H9 (cell line): ENCODE measurements at regions not wholly inside any gene's neighbourhood (a gene's known extent, or its start where the extent isn't known, plus 50 kb on each side); places are given as distances from the start of the nearest gene placed in this dataset.
"Not testable (repeated sequence)": the region's sequence is repeated elsewhere in the genome, so short reads cannot be mapped to it uniquely, and the experiment has no call there.

Experiments
- DNase-seq: peaks from one replicate; pipeline ENCODE4 v3.0.0-alpha.2; 2017
- H2AFZ ChIP-seq: one replicate; pipeline ENCODE4 v1.6.1; 2013; ENCODE audit warnings: mild to moderate bottlenecking, low read length, control low read depth, moderate library complexity
- H2AK5ac ChIP-seq: 2 replicates; pipeline ENCODE4 v1.6.1; 2013; ENCODE audit warnings: low read length, control low read depth, mixed read lengths; ENCODE audit not compliant: insufficient read length
- H2BK120ac ChIP-seq: one replicate; pipeline ENCODE4 v1.6.1; 2013; ENCODE audit warnings: low read depth, mild to moderate bottlenecking, low read length, control low read depth, inconsistent platforms; ENCODE audit not compliant: poor library complexity, severe bottlenecking
- H2BK12ac ChIP-seq: 2 replicates; pipeline ENCODE4 v1.6.1; 2013; ENCODE audit warnings: low read length, control low read depth, mixed read lengths, low read depth; ENCODE audit not compliant: insufficient read length
- H2BK15ac ChIP-seq: 2 replicates; pipeline ENCODE4 v1.6.1; 2013; ENCODE audit warnings: low read depth, low read length, control low read depth
- H2BK20ac ChIP-seq: one replicate; pipeline ENCODE4 v1.6.1; 2013; ENCODE audit warnings: low read depth, mild to moderate bottlenecking, low read length, control low read depth, inconsistent platforms; ENCODE audit not compliant: poor library complexity, severe bottlenecking
- H2BK5ac ChIP-seq: 2 replicates; pipeline ENCODE4 v1.6.1; 2013; ENCODE audit warnings: low read length, control low read depth, mixed read lengths; ENCODE audit not compliant: insufficient read length
- H3K14ac ChIP-seq: 2 replicates; pipeline ENCODE4 v1.6.1; 2013; ENCODE audit warnings: low read length, control low read depth; ENCODE audit not compliant: insufficient read depth
- H3K18ac ChIP-seq: 2 replicates; pipeline ENCODE4 v1.6.1; 2013; ENCODE audit warnings: low read depth, mild to moderate bottlenecking, mixed read lengths, low read length, control low read depth; ENCODE audit not compliant: insufficient read length
- H3K23ac ChIP-seq: 2 replicates; pipeline ENCODE4 v1.6.1; 2013; ENCODE audit warnings: low read length, control low read depth, mixed read lengths, low read depth; ENCODE audit not compliant: insufficient read length
- H3K23me2 ChIP-seq: 2 replicates; pipeline ENCODE4 v1.6.1; 2013; ENCODE audit warnings: low read depth, mild to moderate bottlenecking, mixed read lengths, low read length, control low read depth; ENCODE audit not compliant: insufficient read length, poor library complexity, severe bottlenecking
- H3K27ac ChIP-seq: 2 replicates; pipeline ENCODE4 v1.5.1; 2013; ENCODE audit warnings: low read length, control low read depth, mixed read lengths, low read depth; ENCODE audit not compliant: insufficient read length
- H3K27me3 ChIP-seq: 2 replicates; pipeline ENCODE4 v1.6.1; 2013; ENCODE audit warnings: low read length, control low read depth, inconsistent platforms; ENCODE audit not compliant: insufficient read depth
- H3K4ac ChIP-seq: 2 replicates; pipeline ENCODE4 v1.6.1; 2013; ENCODE audit warnings: low read depth, mild to moderate bottlenecking, control low read depth, inconsistent platforms, low read length, moderate library complexity
- H3K4me1 ChIP-seq: 2 replicates; pipeline ENCODE4 v1.6.1; 2013; ENCODE audit warnings: low read length, control low read depth, inconsistent platforms; ENCODE audit not compliant: insufficient read depth
- H3K4me2 ChIP-seq: 2 replicates; pipeline ENCODE4 v1.6.1; 2013; ENCODE audit warnings: low read length, control low read depth, mixed read lengths; ENCODE audit not compliant: insufficient read length, insufficient read depth
- H3K56ac ChIP-seq: 2 replicates; pipeline ENCODE4 v1.6.1; 2013; ENCODE audit warnings: low read depth, mild to moderate bottlenecking, mixed read lengths, low read length, control low read depth; ENCODE audit not compliant: insufficient read length
- H3K79me1 ChIP-seq: 2 replicates; pipeline ENCODE4 v1.6.1; 2013; ENCODE audit warnings: low read depth, mild to moderate bottlenecking, moderate library complexity, low read length, control low read depth, inconsistent platforms; ENCODE audit not compliant: insufficient read depth, poor library complexity, severe bottlenecking
- H3K79me2 ChIP-seq: 2 replicates; pipeline ENCODE4 v1.6.1; 2013; ENCODE audit warnings: low read length, control low read depth, inconsistent platforms; ENCODE audit not compliant: insufficient read depth
- H3K9ac ChIP-seq: 2 replicates; pipeline ENCODE4 v1.6.1; 2013; ENCODE audit warnings: low read length, control low read depth, mixed read lengths; ENCODE audit not compliant: insufficient read length; ENCODE audit errors: extremely low read depth
- H3K9me3 ChIP-seq: one replicate; pipeline ENCODE4 v1.6.1; 2013; ENCODE audit warnings: low read depth, low read length, inconsistent platforms; ENCODE audit not compliant: control insufficient read depth
- H3T11ph ChIP-seq: one replicate; pipeline ENCODE4 v1.6.1; 2013; ENCODE audit warnings: mild to moderate bottlenecking, low read length, control low read depth, inconsistent platforms
- H4K20me1 ChIP-seq: one replicate; pipeline ENCODE4 v1.6.1; 2013; ENCODE audit not compliant: control insufficient read depth, insufficient read length, insufficient read depth
- H4K5ac ChIP-seq: 2 replicates; pipeline ENCODE4 v1.6.1; 2013; ENCODE audit warnings: low read depth, mild to moderate bottlenecking, mixed read lengths, low read length, control low read depth; ENCODE audit not compliant: insufficient read length
- H4K8ac ChIP-seq: replicated peaks from 2 replicates; pipeline ENCODE4 v1.6.1; 2013; ENCODE audit warnings: low read length, control low read depth, mixed read lengths, low read depth; ENCODE audit not compliant: insufficient read length
- H4K91ac ChIP-seq: 2 replicates; pipeline ENCODE4 v1.6.1; 2013; ENCODE audit warnings: low read depth, mild to moderate bottlenecking, moderate library complexity, mixed read lengths, low read length, control low read depth; ENCODE audit not compliant: insufficient read length
- H3K27ac Mint-ChIP-seq, 3 experiments: 2 replicates in 2 of 3; 3 replicates in 1 of 3; pipeline ENCODE4 v1.8.0; 2020 to 2021; ENCODE audit warnings: mixed read lengths in 3 of 3, mild to moderate bottlenecking in 1 of 3, moderate library complexity in 1 of 3
- H3K27me3 Mint-ChIP-seq: 2 replicates; pipeline ENCODE4 v1.8.0; 2021; ENCODE audit warnings: low read depth, mild to moderate bottlenecking, moderate library complexity, mixed read lengths
- H3K36me3 Mint-ChIP-seq, 3 experiments: 2 replicates in 2 of 3; 3 replicates in 1 of 3; pipeline ENCODE4 v1.8.0; 2020 to 2021; ENCODE audit warnings: low read depth in 3 of 3, mixed read lengths in 3 of 3; ENCODE audit not compliant: insufficient read depth in 1 of 3
- H3K4me1 Mint-ChIP-seq, 2 experiments: 2 replicates each; pipeline ENCODE4 v1.8.0; 2020; ENCODE audit warnings: mixed read lengths in 2 of 2
- H3K4me3 Mint-ChIP-seq, 2 experiments: 2 replicates in 1 of 2; 3 replicates in 1 of 2; pipeline ENCODE4 v1.8.0; 2020 to 2021; ENCODE audit warnings: mild to moderate bottlenecking in 2 of 2, mixed read lengths in 2 of 2, moderate library complexity in 1 of 2
- H3K9me3 Mint-ChIP-seq, 2 experiments: 2 replicates in 1 of 2; 3 replicates in 1 of 2; pipeline ENCODE4 v1.8.0; 2020; ENCODE audit warnings: mild to moderate bottlenecking in 2 of 2, mixed read lengths in 2 of 2, moderate library complexity in 1 of 2
- WGBS: extraction: QIAGEN DNeasy Blood & Tissue Kit; methylation state at CpG from one replicate; pipeline ENCODE4 v1.1.7; 2013; ENCODE audit warnings: missing lambda C conversion rate, low lambda C conversion rate, mixed read lengths; ENCODE audit not compliant: insufficient read length; ENCODE audit errors: extremely low coverage; 5-methylcytosine and 5-hydroxymethylcytosine counted together
- TF ChIP-seq, protein P1 (sequence below): fragments of 200-600 bp; sonication (generic); conservative IDR thresholded peaks from 3 replicates; pipeline ENCODE4 v1.8.0; 2021; ENCODE audit warnings: antibody characterized with exemption, mild to moderate bottlenecking

DNA sequence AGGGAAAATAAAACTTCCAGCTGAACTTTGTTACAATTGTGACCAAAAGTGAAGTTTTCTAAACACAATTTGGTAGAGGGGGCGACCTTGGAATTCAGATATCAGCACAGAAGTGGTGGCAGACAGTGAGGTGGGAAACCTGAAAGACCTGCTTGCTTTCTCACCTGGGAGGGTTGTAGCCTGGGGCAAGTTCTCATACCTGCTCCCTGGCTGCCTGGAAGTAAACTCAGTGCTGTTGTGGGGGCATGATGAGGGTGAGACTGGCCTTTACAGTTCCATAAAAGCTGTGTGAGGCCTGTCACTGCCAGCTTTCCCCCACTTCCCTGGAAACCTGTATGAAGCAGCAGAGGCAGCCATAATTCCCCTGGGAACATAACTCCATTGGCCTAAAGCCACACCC is 1180.2 kb downstream of the FAM133A start:
- Histone ChIP-seq H4K20me1 (no peaks in the 10 kb centered on the region), H2AFZ (no peak overlapping the region), H3K79me2 (no peaks in the 10 kb centered on the region), H3K18ac (no peak overlapping the region), H2BK15ac (no peak overlapping the region), H4K91ac (no peak overlapping the region), H3K27me3 (no peaks in the 10 kb centered on the region), H3K9ac (no peak overlapping the region), H3K4ac (no peak overlapping the region), H3K27ac (no peak overlapping the region), H3K4me1 (no peaks in the 10 kb centered on the region; the same call in 1 of the 2 replicates), H3K23me2 (no peaks in the 10 kb centered on the region), H3K9me3 (no peaks in the 10 kb centered on the region), H3K56ac (no peak overlapping the region), H2BK20ac (no peak overlapping the region), H2BK120ac (no peak overlapping the region), H2AK5ac (no peak overlapping the region), H3K14ac (no peak overlapping the region), H4K8ac (no peak overlapping the region), H3K4me2 (no peak overlapping the region), H3T11ph (no peak overlapping the region), H4K5ac (no peak overlapping the region), H2BK5ac (no peak overlapping the region), H2BK12ac (no peak overlapping the region), H3K79me1 (no peaks in the 10 kb centered on the region), H3K23ac (no peak overlapping the region)
- peaks cover 7 to 22% of the 10 kb centered on the region in 2 experiments for H3K4me1 Mint-ChIP-seq
- no peak overlapping the region for H3K4me3 Mint-ChIP-seq
- H3K36me3 Mint-ChIP-seq: peaks cover 0 to 14% (median 0%) of the 10 kb centered on the region in 3 experiments; a peak in 2 of 7 replicates
- no peaks in the 10 kb centered on the region for H3K9me3 Mint-ChIP-seq
- no peaks in the 10 kb centered on the region for H3K27me3 Mint-ChIP-seq
- peak overlapping the region in 2 of 3 experiments; percentile 21 to 47; a peak in 3 of 7 replicates for H3K27ac Mint-ChIP-seq
- TF ChIP-seq, protein P1, sequence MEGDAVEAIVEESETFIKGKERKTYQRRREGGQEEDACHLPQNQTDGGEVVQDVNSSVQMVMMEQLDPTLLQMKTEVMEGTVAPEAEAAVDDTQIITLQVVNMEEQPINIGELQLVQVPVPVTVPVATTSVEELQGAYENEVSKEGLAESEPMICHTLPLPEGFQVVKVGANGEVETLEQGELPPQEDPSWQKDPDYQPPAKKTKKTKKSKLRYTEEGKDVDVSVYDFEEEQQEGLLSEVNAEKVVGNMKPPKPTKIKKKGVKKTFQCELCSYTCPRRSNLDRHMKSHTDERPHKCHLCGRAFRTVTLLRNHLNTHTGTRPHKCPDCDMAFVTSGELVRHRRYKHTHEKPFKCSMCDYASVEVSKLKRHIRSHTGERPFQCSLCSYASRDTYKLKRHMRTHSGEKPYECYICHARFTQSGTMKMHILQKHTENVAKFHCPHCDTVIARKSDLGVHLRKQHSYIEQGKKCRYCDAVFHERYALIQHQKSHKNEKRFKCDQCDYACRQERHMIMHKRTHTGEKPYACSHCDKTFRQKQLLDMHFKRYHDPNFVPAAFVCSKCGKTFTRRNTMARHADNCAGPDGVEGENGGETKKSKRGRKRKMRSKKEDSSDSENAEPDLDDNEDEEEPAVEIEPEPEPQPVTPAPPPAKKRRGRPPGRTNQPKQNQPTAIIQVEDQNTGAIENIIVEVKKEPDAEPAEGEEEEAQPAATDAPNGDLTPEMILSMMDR: no peak
- DNase-seq: no peak
- no CpG with 5 or more reads among the region's 1 CpG for WGBS

DNA sequence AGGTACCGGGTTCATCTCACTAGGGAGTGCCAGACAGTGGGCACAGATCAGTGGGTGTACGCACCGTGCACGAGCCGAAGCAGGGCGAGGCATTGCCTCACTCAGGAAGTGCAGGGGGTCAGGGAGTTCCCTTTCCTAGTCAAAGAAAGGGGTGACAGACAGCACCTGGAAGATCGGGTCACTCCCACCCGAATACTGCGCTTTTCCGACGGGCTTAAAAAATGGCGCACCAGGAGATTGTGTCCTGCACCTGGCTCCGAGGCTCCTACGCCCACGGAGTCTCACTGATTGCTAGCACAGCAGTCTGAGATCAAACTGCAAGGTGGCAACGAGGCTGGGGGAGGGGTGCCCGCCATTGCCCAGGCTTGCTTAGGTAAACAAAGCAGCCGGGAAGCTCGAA is 1188.5 kb downstream of the FAM133A start:
- not testable (repeated sequence) for H2AFZ ChIP-seq, H3K23ac ChIP-seq, H4K20me1 ChIP-seq, H3K14ac ChIP-seq, H3T11ph ChIP-seq, H3K79me1 ChIP-seq, H3K4me1 ChIP-seq, H3K9me3 Mint-ChIP-seq, H3K4me1 Mint-ChIP-seq, H2BK5ac ChIP-seq, H4K5ac ChIP-seq, H2BK120ac ChIP-seq, H3K27me3 Mint-ChIP-seq, H2BK20ac ChIP-seq, H2AK5ac ChIP-seq, H3K23me2 ChIP-seq, H3K4me3 Mint-ChIP-seq, H3K9ac ChIP-seq, H4K91ac ChIP-seq, H4K8ac ChIP-seq, H2BK15ac ChIP-seq, H3K27ac ChIP-seq, H3K79me2 ChIP-seq, H3K18ac ChIP-seq, H3K9me3 ChIP-seq, H2BK12ac ChIP-seq, H3K4me2 ChIP-seq, H3K27me3 ChIP-seq, H3K56ac ChIP-seq, H3K4ac ChIP-seq, DNase-seq
- Mint-ChIP-seq H3K36me3 (peaks cover 0 to 19% (median 11%) of the 10 kb centered on the region in 3 experiments; a peak in 4 of 7 replicates), H3K27ac (peak overlapping the region in 1 of 3 experiments; percentile 25; a peak in 1 of 7 replicates)
- no CpG with 5 or more reads among the region's 19 CpGs for WGBS
